ENCODE measurements at regions not wholly inside any gene's neighbourhood (a gene's known extent, or its start where the extent isn't known, plus 50 kb on each side); places are given as distances from the start of the nearest gene placed in this dataset.

DNA sequence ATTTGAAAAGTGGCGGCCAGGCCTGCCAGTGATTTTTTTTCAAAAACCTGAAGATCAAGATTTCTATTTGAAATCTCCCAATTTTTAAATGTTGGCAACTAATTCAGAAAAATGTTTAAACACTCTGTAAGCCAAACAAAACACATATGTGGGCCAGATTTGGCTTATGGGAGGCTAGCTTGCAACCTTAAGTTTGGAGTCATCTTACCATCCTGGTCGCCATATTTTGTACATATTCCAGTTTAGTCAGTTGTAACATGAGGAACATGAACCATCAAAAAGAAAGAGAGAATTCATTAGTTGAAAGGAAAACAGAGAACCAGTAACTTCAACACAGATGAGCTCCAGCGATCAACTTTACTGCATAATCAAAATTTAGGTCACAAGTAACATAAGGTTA, 115.4 kb downstream of the TMEM26 start:
- no peaks in the 10 kb centered on the region for H3K9me3 ChIP-seq
- no peaks in the 10 kb centered on the region for H3K36me3 ChIP-seq
- H3K27ac ChIP-seq: no peak overlapping the region
- no peak overlapping the region for H3K4me3 ChIP-seq
- H3K4me2 ChIP-seq: no peak overlapping the region
- H3K27me3 ChIP-seq: no peaks in the 10 kb centered on the region
- no peak for TF ChIP-seq Cebpa-rat (IDR thresholded peaks at IDR 0.05)
- H3K4me1 ChIP-seq: no peaks in the 10 kb centered on the region
- H3K9ac ChIP-seq: no peak overlapping the region
- no peaks in the 10 kb centered on the region for H4K20me1 ChIP-seq

DNA sequence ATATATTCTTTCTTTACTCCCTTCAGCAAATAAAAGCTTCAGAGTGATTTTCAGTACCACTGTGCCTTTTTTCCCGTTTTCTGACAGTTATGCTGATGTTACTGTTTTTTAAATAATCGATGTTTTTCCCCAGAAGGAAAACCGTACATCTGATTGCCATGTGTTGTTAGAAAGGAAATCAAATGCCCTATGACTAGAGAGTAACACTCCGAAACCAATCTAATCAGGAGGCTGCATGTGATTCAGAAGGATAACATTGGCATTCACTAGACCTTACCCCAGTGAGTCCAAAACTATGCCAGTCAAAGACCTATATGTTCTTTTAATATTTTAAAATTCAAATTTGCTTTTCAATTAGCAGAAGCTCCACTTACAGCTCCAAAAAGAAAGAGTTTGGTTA, 116.3 kb downstream of the TMEM26 start:
- H3K4me3 ChIP-seq: no peak overlapping the region

DNA sequence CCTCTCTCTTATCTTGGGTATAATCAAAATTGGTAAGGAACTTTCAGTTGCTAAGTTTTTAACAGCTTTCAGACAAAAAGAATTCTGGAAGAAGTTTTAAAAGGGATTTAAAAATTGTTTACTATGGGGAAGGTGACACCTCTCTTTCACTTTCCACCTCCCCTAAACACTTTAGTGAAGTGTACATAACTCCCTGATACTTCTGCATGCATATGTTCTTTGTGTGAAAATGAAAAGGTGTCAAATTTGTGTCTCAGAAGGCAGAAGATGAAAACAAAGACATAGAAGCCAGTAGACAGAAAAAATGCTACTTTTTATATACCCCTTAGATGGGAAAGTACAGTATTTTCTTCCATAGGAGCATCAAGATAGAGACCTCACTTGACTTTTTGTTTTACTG, 117.8 kb downstream of the TMEM26 start:
- Histone ChIP-seq H3K9ac (no peak overlapping the region), H3K4me1 (no peaks in the 10 kb centered on the region), H3K4me3 (no peak overlapping the region), H3K36me3 (no peaks in the 10 kb centered on the region), H3K27me3 (no peaks in the 10 kb centered on the region), H3K27ac (no peak overlapping the region), H4K20me1 (no peaks in the 10 kb centered on the region), H3K4me2 (no peak overlapping the region), H3K9me3 (peaks cover 5% of the 10 kb centered on the region; the same call in 1 of the 2 replicates)
- no peak for TF ChIP-seq Cebpa-rat (IDR thresholded peaks at IDR 0.05)

More for the DNA sequence above, 116.3 kb downstream of the TMEM26 start:
- Histone ChIP-seq H3K27ac (no peak overlapping the region), H3K27me3 (no peaks in the 10 kb centered on the region), H3K9ac (no peak overlapping the region), H3K36me3 (no peaks in the 10 kb centered on the region), H3K9me3 (no peaks in the 10 kb centered on the region), H3K4me2 (no peak overlapping the region), H4K20me1 (no peaks in the 10 kb centered on the region), H3K4me1 (no peaks in the 10 kb centered on the region)
- TF ChIP-seq Cebpa-rat (IDR thresholded peaks at IDR 0.05): no peak

DNA sequence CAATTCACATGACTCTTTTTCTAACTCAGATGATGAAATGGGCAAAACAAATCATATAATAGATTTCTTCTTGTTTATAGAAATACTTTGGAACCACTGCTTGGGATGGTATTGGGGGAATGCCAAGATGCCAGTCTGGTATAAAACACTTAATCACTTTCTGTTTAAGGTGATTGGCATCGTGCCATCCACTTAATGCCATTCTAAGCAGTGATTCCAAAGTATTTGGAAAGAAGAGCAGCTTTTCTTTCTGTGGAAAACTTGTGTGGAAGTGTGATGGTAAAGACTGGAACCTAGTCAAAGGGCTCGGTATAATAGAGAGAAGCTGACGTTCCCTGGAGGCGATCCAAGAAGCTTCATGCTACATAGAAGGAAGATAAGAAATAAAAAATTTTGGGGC, 120.6 kb downstream of the TMEM26 start:
- Histone ChIP-seq H3K36me3 (no peaks in the 10 kb centered on the region), H3K4me2 (no peak overlapping the region), H3K27me3 (no peaks in the 10 kb centered on the region), H3K27ac (no peak overlapping the region), H3K9me3 (peaks cover 20% of the 10 kb centered on the region), H3K4me3 (no peak overlapping the region), H4K20me1 (no peaks in the 10 kb centered on the region), H3K9ac (no peak overlapping the region), H3K4me1 (no peaks in the 10 kb centered on the region)
- no peak for TF ChIP-seq Cebpa-rat (IDR thresholded peaks at IDR 0.05)

DNA sequence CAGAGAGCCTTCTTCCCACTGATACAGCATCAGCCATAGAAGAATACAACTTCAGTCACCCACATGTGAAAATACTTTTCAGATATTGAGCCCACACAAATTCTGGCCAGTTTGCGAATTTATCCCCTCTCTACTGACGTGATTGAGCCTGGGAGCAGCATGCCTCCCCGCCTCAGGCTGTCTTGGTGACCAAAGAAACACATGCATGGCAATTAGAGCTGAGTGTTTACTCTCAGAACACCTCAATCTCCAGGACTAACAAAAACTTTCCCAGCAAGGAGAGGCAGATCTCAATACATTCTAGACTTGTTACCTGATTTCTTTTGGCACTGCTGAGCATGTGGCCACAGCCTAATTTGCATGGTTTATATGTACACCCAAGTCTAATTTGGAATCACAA, 122.5 kb downstream of the TMEM26 start:
- Histone ChIP-seq H3K36me3 (no peaks in the 10 kb centered on the region), H3K27ac (no peak overlapping the region), H3K27me3 (no peaks in the 10 kb centered on the region), H3K9me3 (peaks cover 20% of the 10 kb centered on the region), H4K20me1 (no peaks in the 10 kb centered on the region), H3K4me1 (no peaks in the 10 kb centered on the region), H3K4me3 (no peak overlapping the region), H3K9ac (no peak overlapping the region), H3K4me2 (no peak overlapping the region)
- TF ChIP-seq Cebpa-rat (IDR thresholded peaks at IDR 0.05): no peak

DNA sequence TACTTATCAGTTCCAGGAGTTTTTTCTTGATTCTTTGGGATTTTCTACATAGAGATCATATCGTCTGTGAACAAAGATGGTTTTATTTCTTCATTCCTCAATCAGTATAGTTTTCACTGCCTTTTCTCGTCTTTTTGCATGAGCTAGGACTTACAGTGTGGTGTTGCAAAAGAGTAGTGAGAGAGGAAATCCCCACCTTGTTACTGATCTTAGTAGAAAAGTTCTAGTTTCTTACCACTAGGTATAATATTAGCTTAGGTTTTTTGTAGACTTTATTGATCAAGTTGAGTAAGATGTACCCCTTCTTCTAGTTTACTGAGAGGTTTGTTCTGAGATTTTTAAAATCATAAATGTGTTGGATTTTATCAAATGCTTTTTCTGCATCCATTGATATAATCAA, 123.3 kb downstream of the TMEM26 start:
- H3K9me3 ChIP-seq: peaks cover 20% of the 10 kb centered on the region
- H4K20me1 ChIP-seq: no peaks in the 10 kb centered on the region
- H3K4me2 ChIP-seq: no peak overlapping the region
- no peak overlapping the region for H3K4me3 ChIP-seq
- no peaks in the 10 kb centered on the region for H3K36me3 ChIP-seq
- H3K4me1 ChIP-seq: peaks cover 7% of the 10 kb centered on the region
- no peaks in the 10 kb centered on the region for H3K27me3 ChIP-seq
- no peak overlapping the region for H3K27ac ChIP-seq
- no peak overlapping the region for H3K9ac ChIP-seq
- no peak for TF ChIP-seq Cebpa-rat (IDR thresholded peaks at IDR 0.05)

DNA sequence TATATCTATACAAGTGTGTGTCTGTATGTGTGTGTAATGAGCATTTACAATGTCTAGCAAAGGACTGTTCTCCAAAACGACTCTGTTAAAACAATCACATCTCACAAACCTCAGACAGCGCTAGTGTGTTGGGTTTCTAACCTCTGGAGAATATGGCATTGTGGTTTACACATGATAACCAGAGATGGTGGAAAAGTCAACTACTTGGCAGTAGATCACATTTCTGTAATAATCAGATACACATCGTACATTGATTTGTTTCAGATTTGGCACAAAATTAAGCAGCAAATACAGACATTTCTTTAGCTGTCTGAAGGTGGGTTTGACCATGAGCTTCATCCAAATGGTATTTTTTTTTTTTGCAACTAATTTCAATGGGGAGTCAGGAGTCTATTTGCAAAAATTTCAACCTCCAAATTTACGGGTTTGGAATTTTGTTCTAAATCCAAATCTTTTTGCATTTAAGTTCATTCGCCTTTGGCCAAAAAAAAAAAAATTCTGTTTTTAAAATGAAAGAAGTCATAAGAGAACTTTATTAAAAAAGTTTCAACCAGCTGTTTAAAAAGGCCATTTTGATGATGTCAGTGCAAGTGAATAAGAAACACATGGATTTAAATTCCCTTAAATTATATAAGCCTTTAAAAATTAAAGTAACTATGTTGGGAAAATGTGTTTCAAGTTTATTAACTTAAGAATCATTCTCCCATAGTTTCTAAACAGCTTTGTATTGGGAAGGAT, 127.8 kb downstream of the TMEM26 start:
- H3K4me1 ChIP-seq: peaks cover 8% of the 10 kb centered on the region
- H3K27ac ChIP-seq: no peak overlapping the region
- TF ChIP-seq Cebpa-rat (IDR thresholded peaks at IDR 0.05): no peak
- H3K9me3 ChIP-seq: peaks cover 16% of the 10 kb centered on the region
- no peaks in the 10 kb centered on the region for H3K27me3 ChIP-seq
- H3K36me3 ChIP-seq: no peaks in the 10 kb centered on the region
- H3K4me2 ChIP-seq: 0 out of 2 replicates have a peak overlapping the region, but pooled peaks have one; percentile 4
- H4K20me1 ChIP-seq: no peaks in the 10 kb centered on the region
- H3K4me3 ChIP-seq: no peak overlapping the region
- H3K9ac ChIP-seq: no peak overlapping the region

DNA sequence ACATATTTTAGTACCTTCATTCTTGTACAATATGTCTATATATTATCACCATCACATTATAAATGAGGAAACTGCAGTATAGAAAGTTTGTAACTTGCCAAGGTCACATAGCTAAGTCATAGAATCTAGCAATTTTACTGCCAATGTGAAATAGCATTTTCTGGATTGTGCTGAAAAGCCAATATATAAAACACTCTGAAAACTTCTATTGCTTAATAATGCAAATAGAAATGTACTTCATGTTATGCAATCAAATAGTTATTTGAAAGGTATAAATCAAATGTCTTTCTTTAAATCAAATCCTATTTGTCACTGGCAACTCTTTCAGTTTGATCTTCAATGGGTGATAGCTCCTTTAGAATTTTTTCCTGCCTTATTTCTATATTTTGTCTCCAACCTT, 129.5 kb downstream of the TMEM26 start:
- Histone ChIP-seq H3K9me3 (peaks cover 3% of the 10 kb centered on the region; the same call in 1 of the 2 replicates), H3K36me3 (no peaks in the 10 kb centered on the region), H3K4me2 (no peak overlapping the region), H3K27me3 (no peaks in the 10 kb centered on the region), H3K27ac (no peak overlapping the region), H4K20me1 (no peaks in the 10 kb centered on the region), H3K4me1 (peaks cover 8% of the 10 kb centered on the region), H3K4me3 (no peak overlapping the region), H3K9ac (no peak overlapping the region)
- TF ChIP-seq Cebpa-rat (IDR thresholded peaks at IDR 0.05): no peak

DNA sequence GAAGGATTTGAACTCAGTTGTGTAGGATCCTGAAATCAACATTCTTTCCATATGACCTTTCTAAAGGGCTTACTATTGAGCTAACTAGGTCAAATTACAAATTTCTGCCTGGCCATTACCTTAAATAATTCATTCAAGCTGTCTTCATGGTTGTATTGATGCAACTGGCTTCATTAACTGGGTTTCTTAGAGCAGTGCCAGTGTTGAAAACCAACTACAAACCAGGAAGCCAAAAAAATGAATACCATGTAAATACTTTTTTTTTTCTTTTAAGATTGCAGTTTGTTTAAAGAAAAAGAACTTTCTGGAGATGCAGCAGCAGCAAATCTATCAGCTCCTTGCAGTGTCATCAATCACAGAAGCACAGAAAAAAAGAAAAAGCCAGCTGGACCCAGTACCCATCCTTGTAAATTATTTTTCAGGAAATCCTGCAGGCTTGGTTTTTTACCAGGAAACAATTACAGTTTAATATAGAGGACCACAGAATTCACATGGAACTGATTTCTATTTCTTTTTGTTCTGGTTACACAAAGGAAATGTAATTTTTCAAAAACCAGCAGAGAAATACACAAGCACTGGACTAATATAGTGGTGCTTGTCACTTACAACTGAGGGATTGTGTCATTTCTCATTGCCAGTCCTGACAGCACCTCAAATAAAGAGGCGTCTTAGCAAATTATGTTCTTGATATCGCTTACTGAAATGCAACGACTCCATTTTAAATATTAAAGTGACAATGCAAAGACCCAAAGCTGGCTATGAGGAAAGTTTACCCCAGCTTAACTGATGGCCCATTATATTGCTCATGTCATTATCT, 131.9 kb downstream of the TMEM26 start:
- H3K27ac ChIP-seq: no peak overlapping the region

DNA sequence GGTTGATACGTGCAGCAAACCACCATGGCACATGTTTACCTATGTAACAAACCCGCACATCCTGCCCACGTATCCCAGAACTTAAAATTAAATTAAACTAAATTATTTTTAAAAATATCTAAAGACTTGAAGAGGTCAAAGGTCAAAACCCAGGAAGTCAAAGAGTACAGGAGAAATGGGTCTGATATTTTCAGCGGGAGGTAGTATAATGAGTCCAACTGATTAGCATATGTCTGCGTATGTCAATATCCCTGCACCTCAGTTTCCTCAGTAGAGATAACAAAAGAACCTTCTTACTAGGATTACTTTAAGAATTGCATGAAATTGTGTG, 133.0 kb downstream of the TMEM26 start:
- Histone ChIP-seq H3K9me3 (no peaks in the 10 kb centered on the region), H3K4me3 (no peak overlapping the region)
- no peak for TF ChIP-seq Cebpa-rat (IDR thresholded peaks at IDR 0.05)

More for the DNA sequence above, 131.9 kb downstream of the TMEM26 start:
- Histone ChIP-seq H3K4me1 (peaks cover 8% of the 10 kb centered on the region), H3K9ac (no peak overlapping the region), H4K20me1 (no peaks in the 10 kb centered on the region), H3K27me3 (no peaks in the 10 kb centered on the region), H3K4me2 (no peak overlapping the region), H3K4me3 (no peak overlapping the region), H3K9me3 (no peaks in the 10 kb centered on the region), H3K36me3 (no peaks in the 10 kb centered on the region)
- no peak for TF ChIP-seq Cebpa-rat (IDR thresholded peaks at IDR 0.05)

More for the DNA sequence above, 133.0 kb downstream of the TMEM26 start:
- Histone ChIP-seq H3K36me3 (no peaks in the 10 kb centered on the region), H4K20me1 (no peaks in the 10 kb centered on the region), H3K4me1 (peaks cover 5% of the 10 kb centered on the region), H3K9ac (no peak overlapping the region), H3K27ac (no peak overlapping the region), H3K4me2 (no peak overlapping the region), H3K27me3 (no peaks in the 10 kb centered on the region)

Measured in BLaER1 (cell line).